ENCODE measurements at regions not wholly inside any gene's neighbourhood (a gene's known extent, or its start where the extent isn't known, plus 50 kb on each side); places are given as distances from the start of the nearest gene placed in this dataset.
"Not testable (repeated sequence)": the region's sequence is repeated elsewhere in the genome, so short reads cannot be mapped to it uniquely, and the experiment has no call there.

- DNase-seq: no peak
Observed at GRCh38 chr5:125053179-125053578, 306.7 kb upstream of the ZNF608 start.

GRCh38 chr5:125054146-125054545 lies 307.7 kb upstream of the ZNF608 start:
- DNase-seq: no peak

GRCh38 chr5:125056671-125057485 lies 310.4 kb upstream of the ZNF608 start:
- no peak for DNase-seq

GRCh38 chr5:125057912-125058826 lies 311.7 kb upstream of the ZNF608 start:
- peak; percentile 16 to 40 for DNase-seq

GRCh38 chr5:125059255-125060002 lies 313.0 kb upstream of the ZNF608 start:
- DNase-seq: peak; percentile 8 to 26

DNA sequence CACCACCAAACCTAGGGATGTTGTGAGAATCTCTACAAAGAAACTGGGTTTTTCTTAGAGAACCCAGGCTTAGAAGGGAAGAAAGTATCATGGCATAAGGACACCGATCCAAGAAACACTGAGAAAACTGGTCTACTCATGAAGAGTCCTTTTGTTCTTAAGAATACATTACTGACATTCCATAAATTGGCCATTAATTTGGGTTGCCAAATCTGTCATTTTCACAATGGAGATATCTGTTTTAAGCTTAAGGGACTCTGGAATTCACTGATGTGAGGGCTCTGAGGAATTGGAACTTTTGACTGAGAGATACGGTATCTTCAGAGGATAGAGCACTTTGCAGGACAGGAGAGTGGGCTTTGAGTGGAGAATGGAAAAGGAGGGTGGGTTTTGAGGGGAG lies 315.3 kb upstream of the ZNF608 start:
- no peak for DNase-seq

DNA sequence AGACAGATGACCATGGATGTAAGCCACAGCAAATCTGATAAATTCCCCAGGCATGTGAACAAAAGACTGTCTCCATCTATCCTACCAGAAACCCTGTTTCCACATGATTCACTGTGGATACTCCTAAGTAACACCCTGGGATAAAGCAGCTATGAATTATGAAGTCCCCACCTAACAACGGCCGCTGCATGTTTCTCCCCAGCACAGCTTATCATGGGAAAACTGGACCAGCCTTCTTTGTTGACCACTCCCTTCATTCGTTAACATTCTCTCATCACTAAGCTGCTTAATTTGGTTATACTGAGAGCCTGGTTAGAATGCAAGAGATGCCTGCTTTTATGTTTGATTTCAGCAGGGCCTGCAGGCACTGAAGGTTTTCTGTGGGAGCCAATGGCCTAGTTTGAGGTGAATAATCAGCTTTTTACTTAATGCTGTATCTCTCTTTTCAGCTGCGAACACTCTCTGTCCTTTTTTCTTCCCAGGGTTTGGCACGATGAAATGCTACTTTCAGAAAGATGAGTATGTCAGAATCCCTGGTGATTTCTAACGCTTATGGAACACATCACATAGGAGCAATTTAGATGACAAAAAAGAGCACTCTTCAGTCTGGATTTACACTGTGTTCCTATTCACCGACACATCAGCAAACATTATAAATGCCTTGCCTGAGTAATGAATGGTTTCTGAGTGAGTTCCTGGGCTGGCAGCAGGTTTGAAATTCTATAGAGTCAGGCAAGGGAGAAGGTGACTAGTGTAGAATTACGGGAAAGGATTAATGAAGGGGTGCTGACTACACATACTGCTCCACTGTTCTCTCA lies 318.4 kb upstream of the ZNF608 start:
- peak; percentile 72 to 94 for DNase-seq

- no peak for DNase-seq
Observed at GRCh38 chr5:125065741-125066140, 319.3 kb upstream of the ZNF608 start.

- DNase-seq: no peak
Observed at GRCh38 chr5:125070961-125071360, 324.5 kb upstream of the ZNF608 start.

GRCh38 chr5:125073090-125073489 lies 326.7 kb upstream of the ZNF608 start:
- DNase-seq: no peak

DNA sequence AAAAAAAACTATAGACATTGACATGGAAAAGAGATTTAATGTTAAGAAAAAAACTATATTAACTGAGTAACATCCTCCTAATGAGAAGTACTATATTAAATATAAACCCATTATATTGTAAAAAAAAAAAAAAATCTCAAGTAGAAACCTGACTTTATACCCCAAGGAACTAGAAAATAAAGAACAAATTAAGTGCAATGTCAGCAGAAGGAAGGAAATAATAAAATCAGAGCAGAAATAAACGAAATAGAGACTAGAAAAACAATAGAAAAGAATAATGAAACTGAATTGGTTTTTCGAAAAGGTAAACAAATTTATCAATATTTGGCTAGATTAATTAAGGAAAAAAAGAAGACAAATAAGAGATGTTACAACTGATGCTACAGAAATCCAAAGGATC lies 329.1 kb upstream of the ZNF608 start:
- no peak for DNase-seq

- DNase-seq: not testable (repeated sequence)
Observed at GRCh38 chr5:125079028-125079427, 332.6 kb upstream of the ZNF608 start.

GRCh38 chr5:125081101-125081500 lies 334.7 kb upstream of the ZNF608 start:
- no peak for DNase-seq

GRCh38 chr5:125083981-125084380 lies 337.5 kb upstream of the ZNF608 start:
- no peak for DNase-seq

GRCh38 chr5:125085797-125086505 lies 339.5 kb upstream of the ZNF608 start:
- DNase-seq: no peak

DNA sequence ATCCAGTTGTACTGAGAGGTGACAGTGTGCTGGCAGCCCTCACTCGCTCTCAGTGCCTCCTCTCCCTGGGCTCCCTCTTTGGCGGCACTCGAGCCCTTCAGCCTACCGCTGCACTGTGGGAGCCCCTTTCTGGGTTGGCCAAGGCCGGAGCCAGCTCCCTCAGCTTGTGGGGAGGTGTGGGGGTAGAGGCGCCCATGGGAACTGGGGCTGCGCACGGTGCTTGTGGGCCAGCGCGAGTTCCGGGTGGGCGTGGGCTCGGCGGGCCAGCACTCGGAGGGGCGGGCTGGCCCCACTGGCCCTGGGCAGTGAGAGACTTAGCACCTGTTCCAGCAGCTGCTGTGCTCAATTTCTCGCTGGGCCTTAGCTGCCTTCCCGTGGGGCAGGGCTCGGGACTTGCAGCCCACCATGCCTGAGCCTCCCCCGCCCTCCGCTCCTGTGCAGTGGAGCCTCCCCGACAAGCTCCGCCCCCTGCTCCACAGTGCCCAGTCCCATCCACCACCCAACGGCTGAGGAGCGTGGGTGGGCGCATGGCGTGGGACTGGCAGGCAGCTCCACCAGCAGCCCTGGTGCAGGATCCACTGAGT lies 342.2 kb upstream of the ZNF608 start:
- DNase-seq: no peak

GRCh38 chr5:125092138-125092537 lies 345.7 kb upstream of the ZNF608 start:
- not testable (repeated sequence) for DNase-seq

GRCh38 chr5:125093776-125094175 lies 347.3 kb upstream of the ZNF608 start:
- no peak for DNase-seq

DNA sequence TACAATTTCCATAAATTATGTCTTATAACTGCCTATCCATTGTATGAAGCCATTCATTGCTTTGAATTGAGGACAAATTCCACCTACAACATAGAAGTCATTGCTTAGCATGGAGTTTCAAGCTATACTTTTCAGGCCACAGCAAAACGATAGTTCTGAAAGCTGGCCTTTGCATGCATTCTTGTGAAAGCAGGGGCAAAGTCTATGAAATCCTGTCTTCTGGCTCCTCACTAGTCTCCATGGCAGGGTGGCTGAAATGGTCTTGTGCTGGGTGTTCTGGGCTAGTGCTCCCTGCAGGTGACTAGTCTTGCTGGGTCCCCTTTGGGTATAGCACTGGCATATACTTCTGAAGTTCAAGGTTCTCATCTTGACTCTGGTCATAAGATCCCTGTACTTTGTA lies 353.9 kb upstream of the ZNF608 start:
- no peak for DNase-seq

GRCh38 chr5:125100951-125101350 lies 354.5 kb upstream of the ZNF608 start:
- no peak for DNase-seq

DNA sequence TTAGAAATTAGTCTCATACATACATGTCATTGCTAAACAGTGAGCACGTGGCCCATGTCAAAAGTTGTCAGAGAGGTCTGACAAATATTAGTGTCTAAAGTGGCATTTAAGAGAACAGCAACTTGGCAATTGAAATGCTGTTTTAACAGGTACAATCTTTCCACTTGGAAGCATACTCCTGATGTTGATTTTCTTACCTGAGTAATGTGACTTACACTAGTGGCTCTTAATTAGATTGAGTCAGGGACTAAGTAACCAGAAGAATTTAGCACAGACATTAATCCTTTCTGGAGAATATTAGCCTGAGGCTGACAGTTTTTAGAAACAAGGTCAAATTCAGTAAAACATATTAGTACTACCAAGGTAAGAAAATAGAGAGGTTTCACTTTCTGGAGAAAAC lies 357.0 kb upstream of the ZNF608 start:
- DNase-seq: no peak
